ENCODE measurements at regions not wholly inside any gene's neighbourhood (a gene's known extent, or its start where the extent isn't known, plus 50 kb on each side); places are given as distances from the start of the nearest gene placed in this dataset.

DNA sequence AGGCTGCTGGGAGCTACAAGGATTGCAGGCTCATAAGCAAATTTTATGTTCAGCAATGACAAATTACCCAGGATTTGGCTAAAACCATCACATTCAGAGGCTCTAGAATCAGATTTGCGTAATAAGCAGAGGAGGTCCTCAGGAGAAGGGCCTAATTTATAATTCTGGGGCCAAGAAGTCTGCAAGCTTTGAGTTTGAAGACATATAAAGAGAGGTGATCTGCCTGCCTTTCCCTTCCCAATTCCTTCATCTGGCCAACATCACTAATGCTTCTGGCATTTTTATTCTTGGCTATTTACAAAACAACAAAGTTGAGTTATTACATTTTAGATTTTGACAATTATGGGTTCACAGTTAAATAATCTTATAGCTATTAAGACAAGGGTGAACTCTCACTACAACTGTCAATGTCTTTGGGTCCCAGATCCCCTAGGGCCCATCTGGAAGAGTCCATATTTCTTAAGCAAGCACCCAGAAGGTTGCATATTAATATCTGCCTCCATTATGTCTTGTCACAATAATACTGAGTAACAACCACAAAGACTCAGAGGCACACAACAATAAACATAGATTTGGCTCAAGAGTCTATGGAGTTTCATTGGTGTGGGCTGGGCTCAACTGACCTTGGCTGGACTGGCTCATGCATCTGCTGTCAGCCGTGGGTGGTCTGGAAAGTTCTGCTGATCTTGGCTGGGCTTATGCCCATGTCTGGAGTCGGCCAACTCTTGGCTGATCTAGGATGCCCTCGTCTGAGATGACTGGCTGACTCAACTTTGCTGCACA lies 67.2 kb upstream of the CD82 start:
- no peak for FAIRE-seq

DNA sequence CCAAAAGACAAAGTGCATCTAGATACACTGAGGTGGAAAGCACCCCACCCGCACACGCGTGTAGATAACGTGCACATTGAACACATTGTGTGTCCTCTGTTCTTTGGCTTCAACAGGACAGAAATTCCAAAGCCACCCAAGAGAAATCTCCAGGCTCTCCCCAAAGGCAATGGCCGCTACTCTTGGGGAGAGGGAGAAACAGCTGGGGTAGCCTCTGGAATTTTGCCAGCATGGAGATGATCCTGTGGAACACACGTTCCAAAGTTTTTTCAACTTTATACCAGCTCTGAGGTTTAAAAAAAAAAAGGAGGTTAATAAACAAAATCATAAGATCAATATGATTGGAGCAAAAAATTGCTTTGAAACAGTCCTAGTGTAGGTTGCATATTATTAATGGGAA lies 63.0 kb upstream of the CD82 start:
- no peak for FAIRE-seq

DNA sequence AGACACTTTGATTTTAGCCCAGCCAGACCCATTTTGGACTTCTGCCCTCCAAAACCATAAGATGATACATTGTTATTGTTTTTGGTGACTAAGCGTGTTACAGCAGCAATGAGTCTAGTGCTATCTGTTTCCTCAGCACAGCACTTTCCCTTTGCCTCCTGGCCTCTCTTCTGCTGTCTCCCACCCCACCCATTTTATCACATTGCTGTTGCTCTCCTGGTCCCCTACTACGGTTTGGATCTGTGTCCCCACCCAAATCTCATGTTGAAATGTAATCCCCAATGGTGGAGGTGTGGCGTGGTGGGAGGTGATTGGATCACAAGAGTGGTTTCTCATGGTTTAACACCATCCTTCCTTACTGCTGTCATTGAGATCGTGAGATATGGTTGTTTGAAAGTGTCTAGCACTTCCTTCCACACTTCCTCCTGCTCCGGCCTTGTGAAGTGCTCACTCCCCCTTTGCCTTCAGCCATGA lies 59.8 kb upstream of the CD82 start:
- no peak for FAIRE-seq

DNA sequence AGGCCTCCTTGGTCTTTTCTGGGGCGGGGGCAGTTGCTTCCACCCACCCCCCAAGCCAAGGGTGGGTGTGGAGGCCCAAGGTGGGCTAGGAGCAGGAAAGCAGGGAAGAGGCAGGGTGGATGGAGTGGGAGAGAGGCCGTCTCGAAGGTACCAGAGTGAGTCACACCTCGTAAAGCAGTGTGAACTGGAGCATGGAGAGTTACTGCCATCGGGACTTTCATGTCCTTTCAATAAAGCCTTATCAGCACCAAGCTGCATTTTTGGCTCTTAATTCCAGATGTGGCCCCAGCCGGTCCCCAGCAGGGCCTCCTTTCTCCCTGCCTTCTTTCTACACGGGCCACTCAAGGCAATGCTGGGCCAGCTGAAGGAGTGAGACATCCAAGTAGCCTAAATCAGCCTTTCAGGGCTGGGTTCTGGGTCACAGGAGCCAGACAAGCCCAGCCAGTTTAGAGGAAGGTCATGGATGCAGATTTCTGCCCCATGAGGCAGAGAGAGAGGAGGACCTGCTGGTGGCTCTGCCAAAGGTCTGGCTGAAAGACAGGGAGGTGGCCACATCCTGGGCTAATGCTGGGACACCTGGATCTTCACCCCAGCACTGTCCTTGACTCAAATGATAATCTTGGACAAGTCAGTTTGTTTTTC lies 59.0 kb upstream of the CD82 start:
- FAIRE-seq: no peak

DNA sequence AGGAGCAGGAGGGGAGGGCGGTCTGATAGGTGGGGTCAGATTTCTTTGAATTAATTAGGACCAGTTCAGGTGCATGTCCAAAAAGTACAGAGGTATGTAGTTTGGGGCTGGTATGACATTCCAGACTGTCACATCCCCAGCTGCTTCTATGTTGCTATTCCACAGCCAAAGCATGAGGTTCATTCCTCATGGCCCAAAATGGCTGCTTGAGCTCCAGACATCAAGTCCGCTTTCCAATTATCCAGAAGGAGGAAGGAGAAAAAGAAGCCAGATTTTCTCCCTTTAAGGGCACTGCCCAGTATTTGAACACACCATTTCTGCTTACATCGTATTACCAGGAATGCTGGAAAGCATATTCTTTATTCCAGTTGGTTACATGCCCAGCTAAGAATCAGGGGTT lies 58.0 kb upstream of the CD82 start:
- FAIRE-seq: no peak

DNA sequence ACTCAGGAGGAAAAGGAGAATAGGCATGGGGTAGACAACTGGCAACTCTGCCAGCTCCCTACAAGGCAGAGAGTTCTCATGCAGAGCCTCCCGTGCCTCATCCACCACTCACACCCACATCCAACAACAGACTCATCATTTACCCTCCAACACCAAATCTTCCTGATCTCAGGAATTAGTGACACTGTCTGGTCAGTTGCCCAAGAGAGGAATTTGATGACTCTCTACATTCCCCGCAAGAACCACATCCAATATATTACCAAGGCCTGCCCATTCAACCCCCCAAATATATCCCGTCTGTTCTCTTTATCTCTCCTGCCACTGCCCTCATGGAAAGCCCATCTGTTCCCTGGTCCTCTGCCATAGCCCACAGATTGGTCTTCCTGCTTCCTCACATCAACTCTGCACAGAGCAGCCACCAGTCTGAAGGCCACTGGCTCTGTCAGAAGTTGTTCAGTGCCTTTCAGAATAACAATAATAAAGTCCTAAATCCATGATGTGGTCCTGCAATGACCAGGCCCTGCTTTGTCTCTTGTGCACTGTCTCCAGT lies 57.5 kb upstream of the CD82 start:
- FAIRE-seq: no peak

DNA sequence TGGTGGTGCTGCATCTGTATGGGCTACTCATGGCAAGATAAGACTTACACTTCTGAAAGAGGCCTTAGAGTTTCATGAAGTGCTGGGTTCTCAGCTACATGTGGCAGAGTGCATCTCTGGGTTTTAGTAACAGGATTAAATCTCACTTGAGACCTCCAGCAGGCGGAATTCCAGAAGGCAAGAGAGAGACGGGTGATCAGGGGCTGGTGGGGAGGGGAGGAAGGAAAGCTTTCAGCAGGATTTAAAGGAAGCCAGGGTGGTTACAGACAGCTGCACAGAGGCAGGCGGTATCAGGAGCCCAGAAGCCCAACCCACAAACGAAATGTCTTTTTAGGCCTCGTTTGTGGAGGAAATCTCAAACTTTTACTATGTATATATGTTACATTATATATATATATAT lies 56.2 kb upstream of the CD82 start:
- no peak for FAIRE-seq

DNA sequence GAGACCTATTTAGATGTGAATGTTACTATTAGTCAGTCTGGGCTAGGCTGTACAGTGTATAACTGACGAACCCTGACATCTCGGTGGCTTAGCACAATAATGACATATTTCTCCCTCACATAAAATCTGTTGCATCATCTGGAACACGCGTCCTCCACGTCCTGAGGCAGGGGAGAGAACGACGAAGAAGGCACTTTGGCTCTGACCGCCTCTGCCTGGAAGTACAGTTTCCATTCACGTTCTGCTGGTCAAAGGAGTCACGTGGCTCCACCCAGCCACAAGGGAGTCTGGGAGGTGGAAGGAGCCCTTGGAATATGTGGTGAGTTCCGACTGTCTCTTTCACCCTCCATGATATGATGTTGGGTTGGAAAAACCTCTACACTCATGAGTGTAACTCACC lies 55.1 kb upstream of the CD82 start:
- no peak for FAIRE-seq

DNA sequence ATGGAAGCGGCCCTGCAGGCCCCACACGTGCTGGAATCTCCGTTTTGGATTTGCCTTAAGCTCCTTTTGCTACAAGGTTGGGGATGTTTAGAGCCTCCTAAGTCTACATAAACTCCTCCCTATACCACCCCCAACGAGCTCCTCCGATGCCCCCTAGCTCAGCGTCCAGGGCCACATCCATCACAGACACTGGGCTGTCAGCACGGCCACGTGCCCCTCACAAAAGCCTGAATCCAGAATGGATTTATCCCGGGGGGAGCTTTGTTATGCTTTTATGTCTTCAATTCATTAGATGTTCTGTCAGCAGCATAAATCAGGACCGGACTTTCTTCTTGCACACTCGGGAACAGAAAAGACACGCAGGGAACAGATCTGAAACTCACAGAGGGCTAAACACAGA lies 52.6 kb upstream of the CD82 start:
- no peak for FAIRE-seq

DNA sequence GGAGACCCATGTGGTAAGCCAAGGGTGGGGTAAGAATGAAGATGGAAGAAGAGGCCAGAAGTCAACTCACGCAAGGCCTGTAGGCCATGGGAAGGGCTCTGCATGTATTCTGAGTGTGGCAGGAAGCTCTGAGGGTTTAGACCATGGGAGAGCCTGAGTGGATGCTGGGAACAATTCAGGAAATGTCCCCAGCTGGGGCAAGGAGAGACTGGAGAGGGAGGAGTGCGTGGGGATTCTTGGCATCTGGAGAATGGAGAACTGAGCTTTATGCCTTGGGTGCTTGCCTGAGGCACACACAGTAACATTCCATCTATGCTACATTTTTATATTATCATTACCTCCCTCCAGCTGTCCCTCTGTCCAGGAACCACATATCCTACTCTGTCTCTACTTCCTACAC lies 50.4 kb upstream of the CD82 start:
- FAIRE-seq: no peak

All from A204.1 (cell line).